T47D (cell line): ENCODE measurements at regions not wholly inside any gene's neighbourhood (a gene's known extent, or its start where the extent isn't known, plus 50 kb on each side); places are given as distances from the start of the nearest gene placed in this dataset.

Experiments
- DNase-seq, 2 experiments: peaks; one replicate each; pipeline versions ENCODE4 v3.0.0 to v3.0.0-alpha.2; 2011 to 2012; ENCODE audit warnings: low read depth in 1 of 2, low spot score in 1 of 2
- JUND ChIP-seq: IDR thresholded peaks from 2 replicates; pipeline ENCODE4 v1.6.1; 2012; ENCODE audit warnings: low read depth
- in situ Hi-C: cut with HindIII; loops from 2 replicates; pipeline ENCODE4 v1.10.0; 2016; ENCODE audit warnings: low sequenced_read_pairs, low pct_unique_long_range_greater_than_20kb

DNA sequence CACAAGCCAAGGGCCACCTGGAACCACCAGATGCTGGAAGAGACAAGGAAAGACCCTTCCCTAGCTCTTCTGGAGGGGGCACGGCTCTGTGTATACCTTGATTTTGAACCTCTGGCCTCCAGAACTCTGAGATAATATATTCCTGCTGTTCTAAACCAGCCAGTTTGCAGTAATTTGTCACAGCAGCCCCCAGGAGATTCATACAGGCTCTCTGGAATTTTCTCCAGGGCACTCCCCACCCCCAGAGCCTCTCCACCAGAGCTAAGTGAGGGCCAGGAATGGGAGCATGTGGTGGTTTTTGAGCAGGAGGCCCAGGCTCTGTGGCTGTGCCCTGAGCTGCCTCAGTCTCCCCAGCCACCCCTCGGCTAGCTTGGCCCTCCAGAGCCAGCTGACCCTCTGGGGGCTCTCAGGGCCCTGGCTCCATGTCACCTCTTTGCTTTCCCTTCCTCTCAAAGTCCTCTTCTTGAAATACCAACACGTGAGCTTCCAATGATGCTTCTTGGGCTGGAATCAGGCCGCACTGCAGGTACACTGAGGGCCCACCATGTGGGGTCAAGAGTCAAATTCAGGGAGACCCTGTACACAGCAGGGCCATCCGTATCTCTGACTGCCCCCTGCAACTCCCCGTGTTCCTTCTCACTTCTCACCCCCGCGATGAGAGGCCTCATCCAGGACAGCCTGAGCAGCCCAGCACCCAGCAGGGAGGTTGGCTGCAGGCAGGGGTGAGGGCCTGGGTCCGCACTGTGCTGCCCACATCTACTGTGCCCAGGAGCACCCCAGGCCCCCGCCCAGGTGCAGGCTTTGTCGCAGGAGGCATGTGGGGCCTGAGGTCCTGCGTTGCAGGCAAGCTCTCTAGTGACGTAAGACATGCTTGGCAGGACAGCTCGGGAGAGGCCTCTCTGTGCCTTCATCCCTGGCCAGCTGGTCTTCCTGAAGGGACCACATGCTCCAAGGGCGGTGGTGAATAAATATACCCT is 155.5 kb downstream of the ANKRD60 start:
- no peak for TF ChIP-seq JUND
- in situ Hi-C loops = no loop called here
- DNase-seq = no peak

DNA sequence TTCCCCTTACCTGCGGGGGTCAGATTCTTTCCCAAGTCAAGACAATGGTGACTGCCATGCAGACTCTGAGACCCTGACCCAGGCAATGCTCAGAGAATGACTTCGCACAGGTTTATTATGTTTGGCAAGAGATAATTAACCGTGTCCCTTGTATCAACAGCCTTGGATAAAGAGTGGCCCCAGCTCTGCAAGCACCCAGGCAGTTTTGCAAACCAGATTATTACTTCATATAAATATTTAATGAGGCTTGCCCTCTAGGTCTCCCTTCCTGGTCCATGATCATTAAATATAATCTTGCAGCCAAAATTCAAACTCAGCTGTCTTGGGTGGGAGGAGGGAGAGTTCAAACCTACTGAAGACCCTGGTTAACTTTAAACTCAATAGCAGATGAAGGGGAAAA is 156.5 kb downstream of the ANKRD60 start:
- TF ChIP-seq JUND = no peak
- in situ Hi-C loops = no loop called here
- no peak for DNase-seq

DNA sequence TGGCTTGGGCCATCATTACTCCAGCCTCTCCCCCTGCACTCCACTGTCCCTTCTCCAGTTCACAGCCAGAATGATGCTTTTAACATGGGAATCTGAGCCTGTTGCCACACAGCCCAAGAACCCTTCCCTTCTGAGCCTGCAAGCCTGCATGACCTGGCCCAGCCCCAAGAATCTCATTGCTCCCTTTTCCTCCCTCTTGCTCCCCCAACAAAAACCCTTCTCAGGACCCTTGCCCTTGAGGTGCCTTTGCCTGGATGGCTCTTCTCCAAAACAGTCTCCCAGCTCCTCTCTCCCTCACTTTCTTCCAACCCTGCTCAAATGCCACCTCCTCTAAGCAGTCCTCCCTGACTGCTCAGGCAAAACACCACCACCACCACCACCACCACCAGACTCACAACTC is 157.2 kb downstream of the ANKRD60 start:
- in situ Hi-C loops = no loop called here
- DNase-seq = no peak
- TF ChIP-seq JUND = no peak

DNA sequence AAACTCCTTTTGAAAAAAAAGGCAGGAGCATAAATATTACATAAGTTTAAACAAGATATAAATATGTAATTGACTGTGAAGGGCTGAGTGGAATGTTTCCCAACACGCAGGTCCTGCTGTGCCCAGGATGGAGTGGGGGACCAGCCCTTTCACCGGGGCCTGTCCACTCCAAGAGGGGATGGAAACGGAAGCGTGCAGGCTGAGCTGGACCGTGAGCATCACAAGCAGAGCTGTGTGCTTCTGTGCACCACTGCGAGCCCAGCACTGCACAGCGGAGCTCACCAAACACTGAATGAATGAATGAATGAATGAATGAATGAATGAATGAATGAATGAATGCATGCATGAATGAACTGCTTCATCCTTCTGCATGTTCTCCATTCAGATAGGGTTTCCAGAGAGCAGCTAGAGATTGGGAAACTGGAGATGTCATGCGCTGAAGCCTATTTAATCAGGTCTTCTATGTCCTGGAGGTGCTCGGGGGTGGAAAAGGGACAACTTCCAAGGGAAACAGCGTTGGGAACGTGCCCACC is 157.7 kb downstream of the ANKRD60 start:
- in situ Hi-C loops = no loop called here
- no peak for DNase-seq
- TF ChIP-seq JUND = no peak

DNA sequence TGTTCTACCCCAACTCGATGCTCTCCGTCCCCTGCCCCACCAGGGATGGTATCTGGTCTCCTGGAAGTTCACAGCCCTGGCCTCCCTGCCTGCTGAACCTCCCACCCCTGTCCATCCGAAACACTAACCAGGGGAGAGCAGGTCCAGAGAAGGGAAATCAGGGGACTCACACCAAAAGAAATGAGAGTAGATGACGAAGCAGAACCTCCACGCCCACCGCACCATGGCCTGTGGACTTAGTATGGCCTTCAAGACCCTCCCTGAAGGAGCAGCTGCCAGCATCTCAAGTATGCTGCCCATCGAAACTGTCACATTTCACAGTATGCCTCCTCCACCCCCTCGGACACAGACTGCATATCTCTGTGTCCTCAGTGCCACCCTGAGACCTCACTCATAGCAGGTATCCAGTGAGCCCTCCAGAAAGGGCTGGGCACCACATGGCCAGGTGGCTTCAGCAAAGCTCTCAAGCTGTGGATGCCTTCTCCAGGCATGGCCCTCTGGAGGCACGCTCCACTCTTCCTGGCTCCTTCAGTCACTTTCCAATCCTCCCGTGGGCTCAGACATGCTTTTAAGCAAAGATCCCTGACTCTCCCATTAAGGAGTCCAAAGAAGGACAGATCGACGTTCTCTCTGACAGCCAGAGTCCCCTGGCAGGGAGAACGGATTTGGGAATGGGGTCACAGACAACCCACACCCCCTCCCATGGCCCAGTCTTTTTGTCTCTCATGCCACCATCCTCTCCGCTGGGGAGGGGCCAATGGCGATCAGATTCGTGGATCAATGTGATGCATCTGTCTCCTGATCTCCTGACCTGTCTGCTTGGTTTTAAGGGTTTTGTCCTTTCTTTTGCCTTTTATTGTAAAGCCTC is 158.4 kb downstream of the ANKRD60 start:
- in situ Hi-C loops = no loop called here
- TF ChIP-seq JUND = no peak
- no peak for DNase-seq

DNA sequence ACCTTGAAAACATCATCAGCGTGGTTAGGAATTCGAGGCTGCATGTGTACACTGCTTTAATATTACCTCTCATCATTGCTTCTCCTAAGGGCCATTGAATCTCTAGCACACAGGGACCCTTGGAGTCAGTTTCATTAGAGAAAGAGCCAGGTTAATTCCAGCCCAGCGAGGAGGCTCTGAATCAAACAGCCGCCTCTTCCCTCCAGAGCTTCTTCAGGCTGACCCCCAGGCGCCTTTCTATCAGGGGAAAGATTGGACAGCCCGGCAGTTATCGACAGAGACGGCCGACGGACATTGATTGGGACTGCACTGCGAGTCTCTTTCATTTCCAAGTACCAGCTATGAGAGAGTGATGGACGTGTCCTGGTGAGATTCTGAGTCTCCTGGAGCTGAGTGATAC is 159.2 kb downstream of the ANKRD60 start:
- no peak for DNase-seq
- TF ChIP-seq JUND = no peak
- in situ Hi-C loops = no loop called here

DNA sequence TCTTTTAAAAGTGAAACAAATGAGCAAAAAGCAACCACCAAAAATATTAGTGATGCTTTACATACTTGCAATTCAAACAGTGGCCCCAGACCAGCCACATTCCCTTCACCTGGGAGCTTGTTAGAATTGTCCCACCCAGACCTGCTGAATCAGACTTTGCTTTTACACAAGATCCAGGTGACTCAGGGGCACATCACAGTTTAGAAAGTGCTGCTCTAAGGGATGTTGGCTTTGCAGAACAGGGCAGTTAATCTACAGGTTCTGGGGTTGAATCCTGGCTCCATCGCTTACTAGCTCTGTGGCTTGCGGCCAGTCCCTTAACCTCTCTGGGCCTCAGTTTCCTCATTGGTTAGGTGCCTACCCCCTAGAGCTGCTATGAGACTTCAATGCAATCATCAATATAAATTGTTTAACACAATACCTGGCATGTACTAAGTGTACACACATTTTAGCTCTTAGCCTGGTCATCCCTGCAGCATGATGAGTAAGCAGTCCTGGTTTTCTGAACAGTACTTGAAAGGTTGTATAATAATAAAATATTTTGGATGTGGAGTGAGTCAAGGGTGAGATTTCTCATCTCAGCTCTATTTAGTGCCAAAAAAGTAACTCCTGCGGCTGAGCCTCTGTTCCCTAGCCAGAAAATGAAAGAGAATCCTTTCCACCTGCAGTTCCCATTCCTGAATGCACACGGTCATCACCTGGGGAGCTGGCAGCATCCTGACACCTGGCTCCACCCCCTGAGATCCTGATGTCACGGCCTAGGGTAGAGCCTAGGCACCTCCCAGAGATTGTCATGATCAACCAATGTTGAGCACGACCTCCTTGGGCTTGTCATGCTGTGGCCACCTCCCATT is 162.7 kb downstream of the ANKRD60 start:
- in situ Hi-C loops = no loop called here
- DNase-seq = peak in 1 of 2 experiments; percentile 68
- TF ChIP-seq JUND = no peak

DNA sequence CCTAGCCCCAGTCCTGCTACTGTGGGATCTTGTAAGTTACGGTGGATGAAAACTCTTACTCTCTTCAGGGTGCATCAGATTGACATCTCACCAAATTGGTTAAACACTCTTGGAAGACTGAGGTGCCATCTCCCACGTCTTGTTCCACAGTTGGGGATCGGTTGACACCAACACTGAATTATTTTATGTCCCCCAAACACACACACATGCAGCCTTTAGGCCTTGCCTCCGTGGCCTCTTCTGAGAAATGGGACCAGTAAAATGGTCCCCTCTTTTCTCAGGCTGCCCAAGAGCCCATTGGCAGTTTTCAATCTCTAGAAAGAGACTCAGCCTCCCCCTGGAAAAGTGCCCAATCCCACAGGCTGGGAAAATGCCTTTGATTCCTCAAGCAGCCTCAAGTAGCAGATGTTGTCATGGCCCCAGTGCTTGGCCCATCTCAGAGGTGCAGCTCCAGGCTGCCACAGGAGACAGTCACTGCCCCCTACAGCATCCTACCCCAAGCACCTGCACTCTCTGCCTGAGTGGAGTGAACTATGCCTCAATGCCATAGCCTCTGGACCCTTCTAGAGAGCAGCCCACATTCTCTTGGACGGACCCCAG is 163.9 kb downstream of the ANKRD60 start:
- no peak for TF ChIP-seq JUND
- in situ Hi-C loops = no loop called here
- no peak for DNase-seq

DNA sequence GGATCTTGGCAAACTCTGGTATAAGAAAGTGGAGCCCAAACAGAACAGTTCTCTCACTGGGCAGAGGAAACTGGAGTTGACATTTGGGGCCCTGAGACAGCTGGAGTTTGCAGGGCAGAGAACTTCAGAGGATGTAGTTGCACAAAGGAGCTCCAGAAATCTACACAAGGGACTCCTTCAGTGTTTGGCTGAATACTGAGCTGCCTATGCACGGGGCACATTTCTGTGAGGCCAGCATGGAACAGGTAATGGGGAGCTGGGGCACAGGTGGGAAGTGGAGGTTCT is 169.3 kb downstream of the ANKRD60 start:
- no peak for DNase-seq
- TF ChIP-seq JUND = no peak
- in situ Hi-C loops = no loop called here

DNA sequence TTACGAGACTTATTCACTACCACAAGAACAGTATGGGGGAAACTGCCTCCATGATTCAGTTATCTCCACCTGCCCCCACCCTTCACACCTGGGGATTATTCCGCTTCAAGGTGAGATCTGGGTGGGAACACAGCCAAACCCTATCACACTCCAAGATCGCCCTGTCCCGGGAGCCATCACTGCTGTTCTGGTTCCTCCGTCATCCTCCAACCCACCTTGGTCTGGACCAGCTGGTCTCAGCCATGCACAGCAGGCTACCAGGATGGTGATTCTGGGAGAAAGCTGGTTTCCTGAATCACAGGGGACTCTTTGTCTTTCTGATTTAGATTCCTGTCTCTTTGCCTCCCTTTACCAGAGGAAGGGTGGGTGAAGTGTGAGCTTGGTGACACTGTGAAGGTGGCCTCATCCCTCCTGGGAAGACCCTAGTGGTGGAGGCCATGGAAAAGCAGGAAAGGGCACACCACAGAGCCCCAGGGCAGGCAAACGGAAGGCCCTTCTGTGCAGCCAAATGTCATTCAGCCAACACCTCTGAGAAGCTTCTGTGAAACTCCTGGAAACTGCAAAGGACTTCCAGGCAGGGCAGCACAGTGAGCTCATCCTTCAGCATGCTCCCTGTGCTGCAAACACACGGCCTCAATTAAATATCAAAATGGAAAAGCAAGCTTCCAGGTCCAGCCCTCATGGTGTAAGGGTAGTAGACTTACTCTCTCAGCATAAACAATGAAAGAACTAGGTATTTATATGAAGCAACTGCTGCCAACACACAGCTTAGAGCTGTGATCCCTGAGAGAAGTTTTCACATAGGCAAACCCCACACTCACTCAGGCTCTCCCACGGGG is 169.8 kb downstream of the ANKRD60 start:
- DNase-seq = no peak
- in situ Hi-C loops = no loop called here
- no peak for TF ChIP-seq JUND

DNA sequence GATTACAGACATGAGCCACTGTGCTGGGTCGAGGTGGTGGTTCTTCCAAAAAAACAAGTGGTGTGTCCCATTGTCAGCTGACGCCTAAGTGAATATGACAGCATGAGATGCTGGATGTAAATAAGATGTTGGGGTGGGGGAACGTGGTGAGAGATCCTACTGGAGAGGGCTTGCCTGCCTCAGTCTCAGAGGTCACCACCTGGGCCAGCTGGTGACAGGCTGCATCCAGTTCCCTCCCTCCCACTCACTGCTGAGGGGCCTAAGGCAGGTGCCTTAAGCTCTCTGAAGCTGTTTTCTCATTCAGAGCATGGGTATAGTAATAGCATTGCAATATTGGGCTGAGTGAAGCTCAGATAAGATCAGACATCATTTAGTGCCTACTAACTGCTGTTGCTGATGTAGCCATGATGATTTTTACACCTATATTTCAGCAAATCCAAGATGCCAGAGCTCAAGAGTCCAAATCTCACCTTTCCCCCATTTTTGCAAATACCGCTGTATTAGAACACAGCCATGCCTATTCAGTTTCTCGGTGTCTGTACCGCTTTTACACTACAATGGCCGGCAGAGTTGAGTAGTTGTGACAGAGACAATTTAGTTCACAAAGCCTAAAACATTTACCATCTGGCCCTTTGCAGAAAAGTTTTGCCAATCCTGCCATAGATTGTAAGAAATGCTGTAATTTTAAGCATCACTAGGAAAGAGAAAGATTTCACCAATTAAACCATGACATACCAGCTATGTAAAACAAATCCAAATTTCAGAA is 171.3 kb downstream of the ANKRD60 start:
- no peak for TF ChIP-seq JUND
- no peak for DNase-seq

More for the DNA sequence above, 171.3 kb downstream of the ANKRD60 start:
- in situ Hi-C loops = no loop called here
